ENCODE measurements at regions not wholly inside any gene's neighbourhood (a gene's known extent, or its start where the extent isn't known, plus 50 kb on each side); places are given as distances from the start of the nearest gene placed in this dataset.
"Not testable (repeated sequence)": the region's sequence is repeated elsewhere in the genome, so short reads cannot be mapped to it uniquely, and the experiment has no call there.

GRCh38 chr7:23930312-23930711 is 220.3 kb downstream of the STK31 start:
- in situ Hi-C loops (cut with MboI; ENCODE audit: low sequenced_read_pairs): no loop called here

GRCh38 chr7:23931633-23932032 is 221.6 kb downstream of the STK31 start:
- in situ Hi-C loops (cut with MboI; ENCODE audit: low sequenced_read_pairs): no loop called here

GRCh38 chr7:23938215-23938614 is 228.2 kb downstream of the STK31 start:
- in situ Hi-C loops (cut with MboI; ENCODE audit: low sequenced_read_pairs): no loop called here

GRCh38 chr7:23938937-23939552 is 229.0 kb downstream of the STK31 start:
- in situ Hi-C loops (cut with MboI; ENCODE audit: low sequenced_read_pairs): no loop called here

DNA sequence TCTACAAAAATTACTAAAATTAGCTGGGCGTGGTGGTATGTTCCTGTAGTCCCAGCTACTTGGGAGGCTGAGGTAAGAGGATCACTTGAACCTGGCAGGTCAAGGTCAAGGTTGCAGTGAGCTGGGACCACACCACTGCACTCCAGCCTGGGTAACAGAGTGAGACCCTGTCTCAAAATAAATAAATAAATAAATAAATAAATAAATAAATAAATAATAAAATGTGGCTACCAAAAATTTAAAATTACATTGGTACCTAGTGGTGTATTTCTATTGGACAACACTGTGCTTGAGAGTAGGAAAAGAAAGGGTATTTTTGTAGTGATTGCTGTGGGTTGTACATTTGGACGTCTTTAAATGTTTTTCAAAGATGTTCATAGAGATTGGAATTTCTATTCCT is 229.7 kb downstream of the STK31 start:
- in situ Hi-C loops (cut with MboI; ENCODE audit: low sequenced_read_pairs): not testable (repeated sequence)

GRCh38 chr7:23941551-23941950 is 231.5 kb downstream of the STK31 start:
- in situ Hi-C loops (cut with MboI; ENCODE audit: low sequenced_read_pairs): no loop called here

DNA sequence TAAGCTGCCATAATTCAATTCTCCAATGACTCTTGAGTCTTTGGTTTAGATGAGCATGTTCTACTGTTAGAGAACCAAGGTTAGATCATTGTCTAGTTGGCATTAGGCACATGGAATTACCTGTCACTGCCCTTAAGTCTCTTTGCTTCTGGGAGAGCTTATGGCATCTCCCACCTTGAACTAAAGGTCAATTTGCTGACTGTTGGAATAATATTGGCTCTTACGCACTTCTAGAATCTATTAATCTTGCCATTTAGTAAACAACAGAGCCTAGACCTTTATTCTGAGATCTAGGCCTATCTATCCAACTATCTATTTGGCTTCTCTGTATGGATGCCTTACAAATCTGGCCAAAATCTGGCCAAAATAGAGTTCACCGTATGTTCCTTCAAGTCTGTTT is 232.0 kb downstream of the STK31 start:
- in situ Hi-C loops (cut with MboI; ENCODE audit: low sequenced_read_pairs): no loop called here

- in situ Hi-C loops (cut with MboI; ENCODE audit: low sequenced_read_pairs): no loop called here
Measured at GRCh38 chr7:23944131-23944530, 234.1 kb downstream of the STK31 start.

DNA sequence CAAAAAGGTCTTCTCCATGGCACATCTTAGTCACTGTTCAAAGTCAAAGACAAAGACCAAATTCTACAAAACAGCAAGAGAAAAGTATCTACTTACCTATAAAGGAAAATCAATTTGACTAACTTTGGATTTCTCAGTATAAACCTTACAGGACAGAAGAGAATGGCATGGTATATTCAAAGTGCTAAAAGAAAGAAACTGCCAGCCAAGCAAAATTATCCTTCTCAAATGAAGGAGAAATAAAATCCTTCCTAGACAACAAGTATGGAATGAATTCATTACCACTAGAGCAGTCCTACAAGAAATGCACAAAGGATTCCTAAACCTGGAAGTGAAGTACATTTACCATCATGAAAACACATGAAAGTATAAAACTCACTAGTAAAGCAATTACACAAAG is 235.5 kb downstream of the STK31 start:
- in situ Hi-C loops (cut with MboI; ENCODE audit: low sequenced_read_pairs): no loop called here

DNA sequence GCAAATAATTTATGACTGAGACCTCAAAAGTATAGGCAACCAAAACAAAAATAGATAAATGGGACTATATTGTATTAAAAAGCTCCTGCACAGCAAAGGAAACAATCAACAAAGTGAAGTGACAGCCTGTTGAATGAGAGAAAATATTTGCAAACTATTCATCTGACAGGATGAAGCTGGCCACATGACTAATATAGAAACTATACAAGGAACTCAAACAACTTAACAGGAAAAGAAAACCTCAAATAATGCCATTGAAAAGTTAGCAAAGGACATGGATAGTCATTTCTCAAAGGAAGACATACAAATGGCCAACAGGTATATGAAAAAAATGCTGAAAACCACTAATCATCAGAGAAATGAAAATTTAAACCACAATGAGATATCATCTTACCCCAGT is 245.1 kb downstream of the STK31 start:
- in situ Hi-C loops (cut with MboI; ENCODE audit: low sequenced_read_pairs): no loop called here

- in situ Hi-C loops (cut with MboI; ENCODE audit: low sequenced_read_pairs): no loop called here
Measured at GRCh38 chr7:23955600-23956149, 245.7 kb downstream of the STK31 start.

- in situ Hi-C loops (cut with MboI; ENCODE audit: low sequenced_read_pairs): no loop called here
Measured at GRCh38 chr7:23956772-23957576, 247.0 kb downstream of the STK31 start.

GRCh38 chr7:23959821-23960220 is 249.8 kb downstream of the STK31 start:
- in situ Hi-C loops (cut with MboI; ENCODE audit: low sequenced_read_pairs): no loop called here

- in situ Hi-C loops (cut with MboI; ENCODE audit: low sequenced_read_pairs): no loop called here
Measured at GRCh38 chr7:23960361-23960760, 250.3 kb downstream of the STK31 start.

DNA sequence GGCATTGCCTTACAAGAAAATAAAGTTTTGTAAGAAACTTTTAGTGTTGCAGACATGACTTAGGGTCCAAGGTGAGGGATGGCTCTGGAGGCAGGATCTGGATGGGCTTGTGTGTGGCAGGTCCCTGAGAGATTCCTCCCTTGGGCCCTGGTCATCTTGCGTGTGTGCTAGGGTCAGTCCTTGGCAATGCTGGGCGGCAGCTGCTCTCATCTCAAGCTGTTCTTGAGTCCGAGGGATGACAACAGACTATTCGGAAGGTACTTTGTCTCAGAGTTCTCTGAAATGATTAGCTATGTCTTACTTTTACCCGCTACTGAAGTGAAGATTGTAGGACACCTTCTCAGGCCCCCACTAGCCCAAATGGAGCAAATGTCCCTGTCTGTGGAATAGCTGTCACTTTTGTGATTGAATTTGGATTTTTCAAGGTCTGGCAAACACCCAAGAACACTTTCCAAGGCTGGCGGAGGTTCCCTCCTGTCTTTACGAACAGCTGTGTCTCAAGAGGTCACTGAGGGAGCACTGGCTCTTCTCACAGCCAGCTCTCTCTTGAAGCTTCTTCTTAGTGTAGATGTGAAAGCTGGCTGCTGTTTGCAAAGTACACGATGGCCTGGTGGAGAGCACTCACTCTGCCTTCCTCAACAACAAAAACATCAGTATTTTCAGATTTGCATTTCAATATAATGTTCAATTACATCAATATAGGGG is 253.6 kb downstream of the STK31 start:
- in situ Hi-C loops (cut with MboI; ENCODE audit: low sequenced_read_pairs): no loop called here

DNA sequence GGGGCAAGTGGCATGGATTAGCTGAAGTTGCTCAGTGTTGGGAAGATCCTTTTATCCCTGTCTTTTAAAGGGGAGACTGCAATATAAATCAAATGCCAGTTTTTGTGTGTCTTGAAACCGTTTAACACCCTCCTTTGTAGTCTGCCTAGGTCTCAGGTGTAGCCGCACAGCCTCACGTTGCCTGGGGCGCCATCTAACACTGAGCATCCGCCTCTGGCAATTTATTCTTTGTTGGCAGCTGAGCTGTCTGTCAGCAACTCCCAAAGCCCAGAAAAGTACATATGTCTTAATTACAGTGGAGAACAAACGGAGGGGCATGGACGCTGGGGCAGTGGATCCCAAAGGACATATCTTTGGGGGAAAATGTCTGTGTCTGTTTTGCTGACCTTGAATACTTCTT is 254.7 kb downstream of the STK31 start:
- in situ Hi-C loops (cut with MboI; ENCODE audit: low sequenced_read_pairs): no loop called here

DNA sequence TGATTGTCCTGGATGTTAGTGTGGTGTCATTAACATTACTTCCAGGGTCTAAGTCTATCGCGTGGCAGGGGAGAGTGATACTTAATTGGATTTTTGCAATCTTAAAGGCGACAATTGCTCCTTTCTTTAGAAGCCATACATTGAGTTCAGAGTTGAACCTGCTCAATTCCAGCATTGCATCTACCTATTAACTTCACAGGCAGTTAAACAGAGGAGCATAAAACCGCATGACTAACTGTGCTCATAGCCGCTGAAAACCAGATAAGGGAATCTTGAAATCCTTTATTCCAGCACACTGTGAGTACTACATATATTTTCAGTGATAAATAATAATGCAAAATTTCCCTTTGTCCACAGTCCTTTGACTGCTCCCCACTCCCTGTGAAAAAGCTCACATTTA is 255.3 kb downstream of the STK31 start:
- in situ Hi-C loops (cut with MboI; ENCODE audit: low sequenced_read_pairs): no loop called here

DNA sequence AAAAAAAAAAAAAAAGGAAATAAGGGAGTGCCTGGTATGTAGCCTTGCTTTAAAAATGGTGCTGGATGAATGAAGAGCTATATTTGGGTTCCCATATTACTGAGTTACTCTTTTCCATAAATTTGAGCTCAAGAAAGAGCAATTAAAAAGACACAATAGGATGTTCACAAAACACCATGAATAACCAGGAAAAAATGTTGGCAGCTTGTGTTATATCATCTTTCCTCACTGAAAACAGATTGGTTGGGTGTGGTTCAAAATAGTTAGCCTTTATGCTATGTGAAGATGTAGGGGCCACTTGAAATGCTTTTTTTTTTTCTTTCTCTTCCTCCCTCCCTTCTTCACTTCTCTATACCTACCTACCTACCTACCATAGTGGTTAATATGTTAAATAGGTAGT is 256.9 kb downstream of the STK31 start:
- in situ Hi-C loops (cut with MboI; ENCODE audit: low sequenced_read_pairs): no loop called here

GRCh38 chr7:23967949-23968599 is 258.1 kb downstream of the STK31 start:
- in situ Hi-C loops (cut with MboI; ENCODE audit: low sequenced_read_pairs): no loop called here

GRCh38 chr7:23968791-23969190 is 258.8 kb downstream of the STK31 start:
- in situ Hi-C loops (cut with MboI; ENCODE audit: low sequenced_read_pairs): no loop called here

- in situ Hi-C loops (cut with MboI; ENCODE audit: low sequenced_read_pairs): no loop called here
Measured at GRCh38 chr7:23969443-23969842, 259.4 kb downstream of the STK31 start.

Data from HL-60/S4 treated with phorbol 12-myristate 13-acetate at 8.2 ng/mL for 4 days and 3 days (cell line).